ENCODE measurements at regions not wholly inside any gene's neighbourhood (a gene's known extent, or its start where the extent isn't known, plus 50 kb on each side); places are given as distances from the start of the nearest gene placed in this dataset.

- Histone ChIP-seq H3K36me3 (ENCODE audit: control insufficient read depth in 1 of 2, insufficient read depth in 2 of 2, low read length in 2 of 2) (peaks cover 0 to 7% of the 10 kb centered on the region in 2 experiments; a peak in 1 of 4 replicates), H3K79me2 (ENCODE audit: insufficient read depth, low read length) (no peaks in the 10 kb centered on the region), H3K4me2 (ENCODE audit: low read length) (no peak overlapping the region), H3K27me3 (ENCODE audit: insufficient read depth, low read length) (no peaks in the 10 kb centered on the region), H3K9me3 (ENCODE audit: control insufficient read depth in 1 of 2, insufficient read depth in 1 of 2, low read depth in 1 of 2, low read length in 2 of 2) (no peaks in the 10 kb centered on the region), H3K9ac (ENCODE audit: low read length) (no peak overlapping the region), H3K4me3 (replicated peaks in 1 of 2; ENCODE audit: low read depth in 1 of 2, low read length in 2 of 2) (no peak overlapping the region), H3K4me1 (ENCODE audit: control insufficient read depth in 1 of 2, insufficient read depth in 2 of 2, low read length in 2 of 2) (peaks cover 3 to 21% of the 10 kb centered on the region in 2 experiments), H4K20me1 (ENCODE audit: insufficient read depth) (no peaks in the 10 kb centered on the region), H2AFZ (ENCODE audit: low read depth, low read length, poor library complexity, severe bottlenecking) (no peak overlapping the region), H3K9me2 (ENCODE audit: insufficient read depth) (no peaks in the 10 kb centered on the region; the same call in 1 of the 2 replicates), H3K27ac (ENCODE audit: low read depth, low read length) (no peak overlapping the region)
- POLR2A ChIA-PET: no interaction called here
- ATAC-seq (no peak), DNase-seq (ENCODE audit: low read depth, low spot score) (no peak)
- RAD21 ChIA-PET (ENCODE audit: low non-redundant PET in 1 of 2, low total read pairs in 2 of 2, uncharacterized antibody in 2 of 2, unreplicated experiment in 2 of 2): no interaction called here
- TF ChIP-seq ELF1 (IDR thresholded peaks at IDR 0.05; ENCODE audit: borderline replicate concordance, low read depth) (no peak), MAX (IDR thresholded peaks at IDR 0.05) (no peak), POLR2A (IDR thresholded peaks at IDR 0.05; ENCODE audit: borderline replicate concordance, extremely low read depth, insufficient read depth, insufficient read length) (no peak), POLR2AphosphoS5 (IDR thresholded peaks at IDR 0.05; ENCODE audit: low read depth, low read length) (no peak), ZNF274 (IDR thresholded peaks at IDR 0.05; ENCODE audit: low read depth, low read length) (no peak), REST (IDR thresholded peaks at IDR 0.05; ENCODE audit: low read depth) (no peak), FOSL1 (IDR thresholded peaks at IDR 0.05; ENCODE audit: low read depth) (no peak), SRF (IDR thresholded peaks at IDR 0.05; ENCODE audit: low read depth) (no peak), YY1 (IDR thresholded peaks at IDR 0.05; ENCODE audit: extremely low read depth, insufficient replicate concordance, low read depth, low read length) (no peak), SP1 (IDR thresholded peaks at IDR 0.05; ENCODE audit: low read depth) (no peak), EZH2phosphoT487 (IDR thresholded peaks at IDR 0.05; ENCODE audit: borderline replicate concordance) (no peak)
- intact Hi-C loops (cut with micrococcal nuclease): no loop called here
- CTCF ChIA-PET: no interaction called here
- no TSS peak for BruUV-seq (replicated peaks)
These were observed 133.9 kb upstream of the B3GALT2 start for GRCh38 chr1:193320270-193320669.

Measured in HCT116 (cell line).